Caco-2 (cell line): ENCODE measurements at regions not wholly inside any gene's neighbourhood (a gene's known extent, or its start where the extent isn't known, plus 50 kb on each side); places are given as distances from the start of the nearest gene placed in this dataset.

ENCODE experiments used
- BruUV-seq: library from RNA; stranded (reverse); fragments of 400-500 nt; replicated peaks from 2 replicates; lab custom pipeline; 2021; lab: Mats Ljungman, UMichigan
- CTCF ChIA-PET: fragments of 300-600 bp; sonication (Branson Sonifier 250); formaldehyde crosslinking; loops from one replicate; lab custom pipeline; 2022; ENCODE audit warnings: antibody characterized with exemption; lab: Charles Lee
- POLR2A ChIA-PET: fragments of 300-600 bp; sonication (Branson Sonifier 250); formaldehyde crosslinking; loops from one replicate; lab custom pipeline; 2022; ENCODE audit warnings: antibody characterized with exemption; lab: Charles Lee
- DNase-seq, 2 experiments: peaks; one replicate each; pipeline versions ENCODE4 v3.0.0 to v3.0.0-alpha.2; 2020 to 2022
- H3K27me3 ChIP-seq: replicated peaks from 2 replicates; pipeline ENCODE4 v1.6.0; 2011; ENCODE audit warnings: low read length; ENCODE audit not compliant: control insufficient read depth, insufficient read depth
- H3K36me3 ChIP-seq: 2 replicates; pipeline ENCODE4 v1.5.1; 2011; ENCODE audit warnings: low read length; ENCODE audit not compliant: control insufficient read depth, insufficient read depth
- H3K4me1 ChIP-seq: fragments of 250-450 bp; sonication (Bioruptor Pico); 2 replicates; pipeline ENCODE4 v1.5.1; 2020; ENCODE audit warnings: mild to moderate bottlenecking
- H3K4me3 ChIP-seq: 2 replicates; pipeline ENCODE4 v1.5.1; 2011; ENCODE audit warnings: low read depth, mild to moderate bottlenecking, control low read depth, low read length
- H3K9me3 ChIP-seq: fragments of 250-450 bp; sonication (Bioruptor Pico); 2 replicates; pipeline ENCODE4 v1.5.1; 2020; ENCODE audit warnings: mild to moderate bottlenecking, moderate library complexity
- H3K27ac Mint-ChIP-seq: one replicate; pipeline ENCODE4 v1.8.0; 2022; ENCODE audit warnings: mixed read lengths; ENCODE audit not compliant: unreplicated experiment
- H3K27me3 Mint-ChIP-seq: one replicate; pipeline ENCODE4 v1.8.0; 2022; ENCODE audit warnings: mixed read lengths; ENCODE audit not compliant: insufficient read depth, unreplicated experiment
- H3K36me3 Mint-ChIP-seq: one replicate; pipeline ENCODE4 v1.8.0; 2022; ENCODE audit warnings: mild to moderate bottlenecking, mixed read lengths; ENCODE audit not compliant: insufficient read depth, unreplicated experiment
- H3K4me1 Mint-ChIP-seq: one replicate; pipeline ENCODE4 v1.8.0; 2022; ENCODE audit warnings: low read depth, mixed read lengths; ENCODE audit not compliant: unreplicated experiment
- H3K4me3 Mint-ChIP-seq: one replicate; pipeline ENCODE4 v1.8.0; 2022; ENCODE audit warnings: mild to moderate bottlenecking, moderate library complexity, mixed read lengths; ENCODE audit not compliant: unreplicated experiment
- H3K9me3 Mint-ChIP-seq: one replicate; pipeline ENCODE4 v1.8.0; 2022; ENCODE audit warnings: mixed read lengths; ENCODE audit not compliant: unreplicated experiment
- intact Hi-C: fragments of 100-400 bp; cut with micrococcal nuclease; formaldehyde crosslinking; loops from one replicate; pipeline ENCODE4 v1.10.0; 2022; ENCODE audit not compliant: unreplicated experiment
- TF ChIP-seq, protein P1 (sequence below), 2 experiments: fragments of 200-600 bp in 1 of 2; IDR thresholded peaks; 1 replicate in 1 of 2; 2 replicates in 1 of 2; pipeline versions ENCODE4 v1.5.1 to v1.8.0; 2011 to 2022; ENCODE audit warnings: antibody characterized with exemption in 1 of 2, control low read depth in 1 of 2, inconsistent platforms in 1 of 2, low read depth in 1 of 2, low read length in 1 of 2, mild to moderate bottlenecking in 1 of 2, moderate library complexity in 1 of 2; ENCODE audit not compliant: insufficient read depth in 1 of 2, severe bottlenecking in 1 of 2, unreplicated experiment in 1 of 2

DNA sequence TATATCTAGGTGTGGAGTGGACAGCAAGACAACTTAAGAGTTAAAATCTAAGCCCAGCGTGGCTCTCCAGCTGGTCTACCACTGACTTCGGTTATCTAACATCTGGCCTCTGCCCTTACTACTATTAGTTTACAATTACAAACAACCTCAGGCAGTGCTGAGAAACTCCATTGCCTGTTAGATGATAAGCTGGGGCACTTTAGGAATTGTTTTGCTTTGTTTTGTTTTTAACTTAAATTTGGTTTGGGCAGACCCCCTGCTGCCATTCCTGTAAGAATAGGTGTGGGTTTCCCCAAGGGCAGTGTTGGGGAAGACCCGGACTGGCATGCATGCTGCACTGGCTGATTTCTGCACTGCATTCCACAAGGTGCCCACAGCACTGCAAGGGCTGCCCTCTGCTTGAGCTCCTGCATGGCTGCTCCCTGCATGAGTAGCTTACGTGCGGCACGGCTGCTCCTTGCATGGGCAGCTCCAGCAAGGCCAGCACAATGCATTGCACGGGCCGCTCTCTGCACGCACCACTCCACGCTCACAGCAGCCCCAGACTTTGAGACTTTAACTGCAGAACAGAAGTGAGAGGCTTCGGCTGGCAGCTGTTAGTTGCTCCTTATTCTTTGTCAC lies 74.2 kb upstream of the SERTAD2 start:
- CTCF ChIA-PET = interaction anchor here (0.6 kb wide), 1 partner anchor 871 kb away, joined by 4 read pairs; no protein-coding TSS in a partner anchor

GRCh38 chr2:64730551-64731262 lies 77.0 kb upstream of the SERTAD2 start:
- Mint-ChIP-seq H3K27ac (no peak overlapping the region), H3K4me1 (peaks cover 22% of the 10 kb centered on the region), H3K9me3 (no peaks in the 10 kb centered on the region), H3K36me3 (no peaks in the 10 kb centered on the region), H3K27me3 (no peaks in the 10 kb centered on the region), H3K4me3 (no peak overlapping the region)
- CTCF ChIA-PET = no interaction called here
- no TSS peak for BruUV-seq
- H3K36me3 ChIP-seq = no peaks in the 10 kb centered on the region
- no peak for DNase-seq
- POLR2A ChIA-PET = no interaction called here
- H3K4me3 ChIP-seq = no peak overlapping the region
- peaks cover 40% of the 10 kb centered on the region for H3K4me1 ChIP-seq
- no peaks in the 10 kb centered on the region for H3K9me3 ChIP-seq
- no peaks in the 10 kb centered on the region for H3K27me3 ChIP-seq
- intact Hi-C loops = no loop called here
- TF ChIP-seq, protein P1, sequence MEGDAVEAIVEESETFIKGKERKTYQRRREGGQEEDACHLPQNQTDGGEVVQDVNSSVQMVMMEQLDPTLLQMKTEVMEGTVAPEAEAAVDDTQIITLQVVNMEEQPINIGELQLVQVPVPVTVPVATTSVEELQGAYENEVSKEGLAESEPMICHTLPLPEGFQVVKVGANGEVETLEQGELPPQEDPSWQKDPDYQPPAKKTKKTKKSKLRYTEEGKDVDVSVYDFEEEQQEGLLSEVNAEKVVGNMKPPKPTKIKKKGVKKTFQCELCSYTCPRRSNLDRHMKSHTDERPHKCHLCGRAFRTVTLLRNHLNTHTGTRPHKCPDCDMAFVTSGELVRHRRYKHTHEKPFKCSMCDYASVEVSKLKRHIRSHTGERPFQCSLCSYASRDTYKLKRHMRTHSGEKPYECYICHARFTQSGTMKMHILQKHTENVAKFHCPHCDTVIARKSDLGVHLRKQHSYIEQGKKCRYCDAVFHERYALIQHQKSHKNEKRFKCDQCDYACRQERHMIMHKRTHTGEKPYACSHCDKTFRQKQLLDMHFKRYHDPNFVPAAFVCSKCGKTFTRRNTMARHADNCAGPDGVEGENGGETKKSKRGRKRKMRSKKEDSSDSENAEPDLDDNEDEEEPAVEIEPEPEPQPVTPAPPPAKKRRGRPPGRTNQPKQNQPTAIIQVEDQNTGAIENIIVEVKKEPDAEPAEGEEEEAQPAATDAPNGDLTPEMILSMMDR (IDR thresholded peaks at IDR 0.05; ENCODE audit: insufficient read depth in 1 of 2, low read depth in 1 of 2, low read length in 1 of 2, severe bottlenecking in 1 of 2, unreplicated experiment in 1 of 2) = no peak

More for the DNA sequence above, 74.2 kb upstream of the SERTAD2 start:
- H3K4me1 ChIP-seq = peaks cover 40% of the 10 kb centered on the region
- Mint-ChIP-seq H3K4me1 (peaks cover 22% of the 10 kb centered on the region), H3K9me3 (no peaks in the 10 kb centered on the region), H3K27me3 (no peaks in the 10 kb centered on the region), H3K27ac (no peak overlapping the region), H3K4me3 (no peak overlapping the region), H3K36me3 (no peaks in the 10 kb centered on the region)
- TF ChIP-seq, protein P1 (IDR thresholded peaks at IDR 0.05; ENCODE audit: insufficient read depth in 1 of 2, low read depth in 1 of 2, low read length in 1 of 2, severe bottlenecking in 1 of 2, unreplicated experiment in 1 of 2) = no peak
- H3K9me3 ChIP-seq = no peaks in the 10 kb centered on the region
- POLR2A ChIA-PET = interaction anchor here (0.9 to 1.0 kb wide), 2 partner anchors 23 to 74 kb away, joined by 3 to 4 read pairs; partner anchors contain the start of gene SERTAD2
- H3K36me3 ChIP-seq = no peaks in the 10 kb centered on the region
- BruUV-seq = no TSS peak
- intact Hi-C loops = no loop called here
- no peak overlapping the region for H3K4me3 ChIP-seq
- no peaks in the 10 kb centered on the region for H3K27me3 ChIP-seq
- DNase-seq = no peak

- intact Hi-C loops = no loop called here
- Mint-ChIP-seq H3K9me3 (no peaks in the 10 kb centered on the region), H3K36me3 (no peaks in the 10 kb centered on the region), H3K27me3 (no peaks in the 10 kb centered on the region), H3K4me1 (peaks cover 22% of the 10 kb centered on the region), H3K4me3 (no peak overlapping the region), H3K27ac (no peak overlapping the region)
- no peak overlapping the region for H3K4me3 ChIP-seq
- ChIA-PET POLR2A (no interaction called here), CTCF (no interaction called here)
- no peak for DNase-seq
- BruUV-seq = no TSS peak
- peaks cover 40% of the 10 kb centered on the region for H3K4me1 ChIP-seq
- H3K9me3 ChIP-seq = no peaks in the 10 kb centered on the region
- H3K36me3 ChIP-seq = no peaks in the 10 kb centered on the region
- no peaks in the 10 kb centered on the region for H3K27me3 ChIP-seq
- TF ChIP-seq, protein P1 (IDR thresholded peaks at IDR 0.05; ENCODE audit: insufficient read depth in 1 of 2, low read depth in 1 of 2, low read length in 1 of 2, severe bottlenecking in 1 of 2, unreplicated experiment in 1 of 2) = no peak
Observed at GRCh38 chr2:64731263-64731643, 77.5 kb upstream of the SERTAD2 start.
